Stomach (tissue), 8 donors: ENCODE measurements at regions not wholly inside any gene's neighbourhood (a gene's known extent, or its start where the extent isn't known, plus 50 kb on each side); places are given as distances from the start of the nearest gene placed in this dataset.

Experiments used
- DNase-seq, 2 donors: peaks; one replicate each; pipeline versions ENCODE4 v3.0.0 to v3.0.0-alpha.2; 2013 to 2019
- H3K27ac ChIP-seq, 5 donors: fragments of 200-600 bp in 4 of 5; sonication (generic) in 4 of 5; one replicate each; pipeline ENCODE4 v1.5.1; 2013 to 2019; ENCODE audit warnings: mild to moderate bottlenecking in 1 of 5, moderate library complexity in 1 of 5
- H3K27me3 ChIP-seq, 3 donors: fragments of 200-600 bp; sonication (generic); one replicate each; pipeline ENCODE4 v1.5.1; 2017 to 2019; ENCODE audit warnings: mixed run types in 1 of 3
- H3K36me3 ChIP-seq, 4 donors: fragments of 200-600 bp; sonication (generic); 1 replicate in 3 of 4; 2 replicates in 1 of 4; pipeline ENCODE4 v1.5.1; 2016 to 2019
- H3K4me1 ChIP-seq, 4 donors: fragments of 200-600 bp; sonication (generic); one replicate each; pipeline ENCODE4 v1.5.1; 2016 to 2019
- H3K4me3 ChIP-seq, 4 donors: fragments of 200-600 bp; sonication (generic) in 3 of 4; one replicate each; pipeline ENCODE4 v1.5.1; 2016 to 2019; ENCODE audit warnings: mild to moderate bottlenecking in 1 of 4
- H3K9me3 ChIP-seq, 4 donors: fragments of 200-600 bp; sonication (generic); one replicate each; pipeline ENCODE4 v1.5.1; 2016 to 2019
- CTCF ChIP-seq, 7 experiments: fragments of 450-650 bp in 4 of 7; fragments of 200-600 bp in 3 of 7; sonication (generic) in 3 of 7; IDR thresholded peaks; one replicate each; pipeline ENCODE4 v1.5.1; 2016 to 2019; ENCODE audit warnings: antibody characterized with exemption in 7 of 7, control low read depth in 2 of 7, mild to moderate bottlenecking in 1 of 7
- EP300 ChIP-seq: sonication (generic); formaldehyde crosslinking; IDR thresholded peaks from one replicate; pipeline ENCODE4 v1.6.1; 2017; ENCODE audit warnings: antibody characterized with exemption
- POLR2A ChIP-seq, 4 donors: fragments of 450-650 bp; IDR thresholded peaks; one replicate each; pipeline ENCODE4 v1.6.1; 2016; ENCODE audit warnings: antibody characterized with exemption in 4 of 4, control low read depth in 2 of 4, mild to moderate bottlenecking in 1 of 4, moderate library complexity in 1 of 4
- POLR2AphosphoS5 ChIP-seq, 3 donors: sonication (generic); formaldehyde crosslinking; IDR thresholded peaks; one replicate each; pipeline ENCODE4 v1.6.1; 2016; ENCODE audit warnings: antibody characterized with exemption in 3 of 3
- WGBS, 5 donors: extraction: QIAGEN DNeasy Blood & Tissue Kit in 3 of 5; methylation state at CpG; one replicate each; pipeline versions ENCODE4 v1.1.5 to v1.1.7; 2013 to 2018; 5-methylcytosine and 5-hydroxymethylcytosine counted together
- intact Hi-C: fragments of 100-400 bp; cut with DNase I; formaldehyde crosslinking; loops from one replicate; pipeline ENCODE4 v1.15.1; 2023; ENCODE audit warnings: low total_unique reads
- donor health status: healthy with polysubstance abuse.
- donor health status: Bipolar disorder and iron deficiency.
- donor health status: healthy.

DNA sequence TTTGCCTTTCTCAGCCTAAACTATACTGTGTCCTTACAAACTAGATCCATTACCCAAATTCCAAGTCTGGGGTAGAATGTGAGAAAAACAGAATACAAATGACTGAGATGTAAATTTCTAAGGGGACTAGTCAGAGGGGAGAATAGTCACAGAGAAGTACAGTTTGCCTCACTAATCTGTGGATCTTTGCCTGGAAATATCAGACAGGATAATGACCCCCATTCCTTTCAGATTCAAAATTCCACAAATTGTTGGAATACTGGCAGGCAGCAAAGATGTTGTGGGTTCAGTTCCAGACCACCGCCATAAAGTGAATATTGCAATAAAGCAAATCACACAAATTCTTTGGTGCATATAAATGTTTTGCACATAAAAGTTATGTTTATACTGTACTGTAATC, 762.8 kb upstream of the NR2F2 start:
- no peak for DNase-seq
- peaks cover 0 to 12% (median 0%) of the 10 kb centered on the region in 4 donors for H3K9me3 ChIP-seq

GRCh38 chr15:95574053-95574452, 756.4 kb upstream of the NR2F2 start:
- 62 to 76% (median 68%) methylated on average over 5 of the region's 5 CpGs for WGBS, 5 donors
- H3K36me3 ChIP-seq: no peaks in the 10 kb centered on the region
- no peaks in the 10 kb centered on the region for H3K27me3 ChIP-seq
- H3K27ac ChIP-seq: no peak overlapping the region
- no peak overlapping the region for H3K4me3 ChIP-seq
- peaks cover 0 to 12% (median 0%) of the 10 kb centered on the region in 4 donors for H3K9me3 ChIP-seq
- intact Hi-C loops: no loop called here
- peak in 1 of 4 donors; percentile 12 for TF ChIP-seq POLR2A (IDR thresholded peaks at IDR 0.05)
- TF ChIP-seq CTCF (IDR thresholded peaks at IDR 0.05): no peak
- TF ChIP-seq EP300: no peak
- no peak for TF ChIP-seq POLR2AphosphoS5 (IDR thresholded peaks at IDR 0.05)
- no peaks in the 10 kb centered on the region for H3K4me1 ChIP-seq
- no peak for DNase-seq

More for the DNA sequence above, 762.8 kb upstream of the NR2F2 start:
- 87 to 96% (median 90%) methylated on average over 1 of the region's 1 CpG for WGBS, 5 donors
- no peak overlapping the region for H3K4me3 ChIP-seq
- TF ChIP-seq CTCF (IDR thresholded peaks at IDR 0.05) (no peak), POLR2AphosphoS5 (IDR thresholded peaks at IDR 0.05) (no peak), POLR2A (IDR thresholded peaks at IDR 0.05) (no peak), EP300 (no peak)
- H3K27ac ChIP-seq: no peak overlapping the region
- H3K27me3 ChIP-seq: no peaks in the 10 kb centered on the region
- H3K4me1 ChIP-seq: no peaks in the 10 kb centered on the region
- intact Hi-C loops: no loop called here
- H3K36me3 ChIP-seq: no peaks in the 10 kb centered on the region

DNA sequence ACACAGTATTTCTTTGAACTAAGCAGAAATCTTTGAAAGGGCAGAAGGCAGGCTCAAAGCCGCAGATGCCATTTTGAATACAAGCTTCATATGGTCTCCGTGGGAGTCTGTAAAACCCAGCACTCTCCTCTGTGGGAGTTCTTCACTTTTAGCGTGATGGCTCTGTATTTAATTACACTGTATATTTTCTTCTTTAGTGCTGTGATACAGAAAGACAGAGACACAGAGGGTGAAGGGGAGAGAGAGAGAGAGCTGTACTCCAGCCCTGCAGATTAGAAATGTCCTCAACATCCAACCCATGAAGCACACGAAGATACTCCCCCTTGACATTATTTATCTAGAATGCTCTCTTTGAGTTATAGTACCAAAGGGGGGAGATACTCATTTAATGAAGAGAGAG, 752.6 kb upstream of the NR2F2 start:
- no peaks in the 10 kb centered on the region for H3K36me3 ChIP-seq
- no peak overlapping the region for H3K4me3 ChIP-seq
- TF ChIP-seq POLR2AphosphoS5 (IDR thresholded peaks at IDR 0.05): no peak
- no peak for TF ChIP-seq POLR2A (IDR thresholded peaks at IDR 0.05)
- no peak for TF ChIP-seq EP300
- no peak for TF ChIP-seq CTCF (IDR thresholded peaks at IDR 0.05)
- intact Hi-C loops: no loop called here
- no peaks in the 10 kb centered on the region for H3K4me1 ChIP-seq
- no peak overlapping the region for H3K27ac ChIP-seq
- 78 to 87% (median 83%) methylated on average over 4 of the region's 4 CpGs for WGBS, 5 donors
- no peaks in the 10 kb centered on the region for H3K9me3 ChIP-seq
- no peak for DNase-seq
- no peaks in the 10 kb centered on the region for H3K27me3 ChIP-seq

- TF ChIP-seq POLR2A (IDR thresholded peaks at IDR 0.05) (no peak), CTCF (IDR thresholded peaks at IDR 0.05) (no peak), POLR2AphosphoS5 (IDR thresholded peaks at IDR 0.05) (no peak), EP300 (no peak)
- WGBS, 5 donors: 58 to 77% (median 66%) methylated on average over 3 of the region's 3 CpGs
These were observed 750.4 kb upstream of the NR2F2 start for GRCh38 chr15:95580121-95580520.

More at GRCh38 chr15:95580121-95580520, 750.4 kb upstream of the NR2F2 start:
- H3K27me3 ChIP-seq: no peaks in the 10 kb centered on the region
- no peak overlapping the region for H3K4me3 ChIP-seq
- no peaks in the 10 kb centered on the region for H3K36me3 ChIP-seq
- intact Hi-C loops: no loop called here
- no peak overlapping the region for H3K27ac ChIP-seq
- no peak for DNase-seq
- H3K9me3 ChIP-seq: no peaks in the 10 kb centered on the region
- H3K4me1 ChIP-seq: no peaks in the 10 kb centered on the region
